ENCODE measurements at regions not wholly inside any gene's neighbourhood (a gene's known extent, or its start where the extent isn't known, plus 50 kb on each side); places are given as distances from the start of the nearest gene placed in this dataset.

DNA sequence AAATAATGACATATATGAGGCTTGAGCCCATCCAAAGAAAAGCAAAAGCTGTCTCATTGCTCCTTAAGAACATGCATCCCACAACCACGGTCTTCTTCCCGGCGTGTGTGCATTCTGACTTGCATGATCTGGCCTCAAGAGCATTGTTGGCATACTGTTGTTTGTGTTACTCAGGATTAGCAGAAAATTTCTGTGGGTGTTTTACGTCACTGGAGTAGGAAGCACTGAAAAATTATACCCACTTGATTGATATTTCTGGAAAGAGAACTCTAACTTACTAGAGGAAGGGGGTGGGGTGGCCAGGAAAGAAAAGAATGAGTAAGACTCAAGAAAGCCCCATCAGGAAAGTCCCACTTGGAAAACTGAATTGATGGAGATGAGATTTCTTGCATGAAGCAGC lies 326.2 kb upstream of the PRDM1 start:
- TF ChIP-seq RXRA (IDR thresholded peaks at IDR 0.05; ENCODE audit: borderline replicate concordance, low read depth) = no peak
- TF ChIP-seq EP300 (IDR thresholded peaks at IDR 0.05; ENCODE audit: borderline replicate concordance in 1 of 2, low read depth in 1 of 2, low read length in 1 of 2) = 0 out of 4 replicates have a peak, but pooled peaks of 1 of the 2 experiments have one; percentile 29
